ENCODE measurements at regions not wholly inside any gene's neighbourhood (a gene's known extent, or its start where the extent isn't known, plus 50 kb on each side); places are given as distances from the start of the nearest gene placed in this dataset.
"Not testable (repeated sequence)": the region's sequence is repeated elsewhere in the genome, so short reads cannot be mapped to it uniquely, and the experiment has no call there.

DNA sequence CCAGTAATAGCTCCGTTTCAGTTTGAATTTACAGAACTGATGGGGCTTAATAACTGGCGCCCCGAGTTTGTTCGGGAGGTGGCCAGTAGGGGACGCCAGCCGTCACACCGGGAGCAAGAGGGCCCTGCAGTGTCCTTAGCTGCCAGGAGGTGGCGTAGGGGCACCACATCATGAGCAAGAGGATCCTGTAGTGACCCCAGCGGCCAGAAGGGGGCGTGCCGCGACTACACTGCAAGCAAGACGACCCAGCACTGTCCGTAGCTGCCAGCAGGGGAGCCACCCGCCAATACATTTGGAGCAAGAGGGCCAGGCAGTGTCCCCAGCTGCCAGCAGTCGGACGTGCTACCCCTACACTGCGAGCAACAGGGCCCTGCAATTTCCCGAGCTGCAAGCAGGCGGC, 663.7 kb upstream of the B3GAT1 start:
- DNase-seq = no peak

DNA sequence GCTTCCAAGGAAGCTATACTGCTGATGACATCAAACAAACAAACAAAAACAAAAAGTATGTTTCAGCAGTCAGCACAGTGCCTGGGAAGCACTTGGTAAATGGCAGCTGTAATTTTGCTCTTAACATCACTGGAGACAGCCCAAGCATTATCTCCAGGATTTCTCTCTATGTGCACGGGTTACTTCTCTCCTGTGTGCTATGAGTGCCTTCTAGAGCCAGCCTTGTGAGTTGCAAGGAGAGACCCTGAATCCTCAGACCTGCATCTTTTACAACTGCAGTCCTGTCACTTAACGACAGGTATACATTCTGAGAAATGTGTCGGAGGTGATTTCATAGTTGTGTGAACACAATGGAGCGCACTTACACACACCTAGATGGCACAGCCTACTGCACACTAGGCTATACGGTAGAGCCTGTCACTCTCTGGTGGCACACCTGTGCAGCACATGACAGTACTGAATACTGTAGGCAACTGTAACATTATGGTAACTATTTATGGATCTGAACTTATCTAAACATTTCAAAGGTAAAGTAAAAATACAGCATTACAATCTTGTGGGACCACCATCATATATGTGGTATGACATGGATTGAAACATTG, 662.5 kb upstream of the B3GAT1 start:
- no peak for DNase-seq

GRCh38 chr11:135073870-135074269, 661.8 kb upstream of the B3GAT1 start:
- no peak for DNase-seq

GRCh38 chr11:135073381-135073780, 661.3 kb upstream of the B3GAT1 start:
- no peak for DNase-seq

DNA sequence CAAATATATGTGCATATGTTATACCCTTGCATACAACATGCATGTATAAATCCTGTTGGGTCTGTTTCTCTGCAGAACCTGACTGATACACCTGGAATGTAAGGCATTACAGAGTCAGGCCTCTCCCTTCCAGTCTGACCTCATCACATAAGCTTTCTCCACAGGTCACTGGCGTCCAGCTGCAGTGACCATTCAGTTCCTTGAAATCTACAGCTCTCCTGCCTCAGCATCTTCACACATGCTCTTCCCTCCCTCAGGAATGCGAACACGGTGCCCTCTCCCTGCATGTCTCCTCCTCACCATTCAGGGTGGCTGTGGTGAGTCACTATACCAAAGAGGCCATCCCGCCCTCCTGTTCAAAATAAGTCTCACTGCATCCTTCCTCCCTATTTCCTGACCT, 657.8 kb upstream of the B3GAT1 start:
- no peak for DNase-seq

- DNase-seq = no peak
These were observed 657.0 kb upstream of the B3GAT1 start for GRCh38 chr11:135069063-135069462.

DNA sequence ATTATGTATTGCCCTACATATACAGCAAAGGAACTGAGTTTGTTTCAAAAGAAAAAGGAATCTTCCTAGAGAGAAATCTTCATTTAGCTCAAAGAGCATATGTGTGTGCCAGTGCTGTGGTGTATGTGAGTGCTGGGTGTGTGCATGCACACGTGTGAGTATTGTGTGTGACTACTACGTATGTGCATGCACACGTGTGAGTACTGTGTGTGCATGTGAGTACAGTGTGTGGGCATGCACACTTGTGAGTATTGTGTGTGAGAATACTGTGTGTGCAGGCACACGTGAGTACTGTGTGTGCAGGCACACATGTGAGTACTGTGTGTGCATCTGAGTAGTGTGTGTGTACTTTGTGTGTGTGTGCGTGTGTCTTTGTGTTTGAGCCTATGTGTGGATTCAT, 651.0 kb upstream of the B3GAT1 start:
- no peak for DNase-seq

- DNase-seq = no peak
These were observed 649.1 kb upstream of the B3GAT1 start for GRCh38 chr11:135061166-135061565.

DNA sequence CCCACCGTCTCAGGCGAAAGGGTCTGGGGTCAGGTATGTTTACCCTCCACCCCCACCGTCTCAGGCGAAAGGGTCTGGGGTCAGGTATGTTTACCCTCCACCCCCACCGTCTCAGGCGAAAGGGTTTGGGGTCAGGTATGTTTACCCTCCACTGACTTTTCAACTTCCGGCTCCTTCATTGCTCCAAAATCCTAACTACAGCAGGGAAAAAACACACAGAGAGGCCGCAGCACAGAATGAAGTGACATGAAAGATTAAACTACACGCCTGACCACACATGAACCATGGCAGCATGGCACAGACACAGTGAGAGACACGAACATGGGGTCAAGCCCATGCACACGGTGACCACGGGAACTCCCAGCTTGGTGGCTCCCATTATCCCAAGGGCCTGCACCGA, 634.9 kb upstream of the B3GAT1 start:
- no peak for DNase-seq

DNA sequence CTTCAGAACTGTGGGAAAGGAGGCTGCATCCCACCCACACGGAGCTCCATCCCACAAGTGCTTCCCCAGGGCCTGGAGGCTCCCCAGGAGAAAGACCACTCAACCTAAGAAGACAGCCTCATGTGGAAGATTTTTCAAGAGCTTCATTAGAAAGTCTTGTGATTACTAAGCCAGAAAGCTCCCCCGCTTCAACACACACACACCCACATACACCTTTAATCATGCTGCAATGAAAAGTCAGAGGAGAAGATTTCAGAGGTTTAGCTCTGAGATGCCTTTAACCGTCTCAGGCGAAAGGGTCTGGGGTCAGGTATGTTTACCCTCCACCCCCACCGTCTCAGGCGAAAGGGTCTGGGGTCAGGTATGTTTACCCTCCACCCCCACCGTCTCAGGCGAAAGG, 634.5 kb upstream of the B3GAT1 start:
- no peak for DNase-seq

DNA sequence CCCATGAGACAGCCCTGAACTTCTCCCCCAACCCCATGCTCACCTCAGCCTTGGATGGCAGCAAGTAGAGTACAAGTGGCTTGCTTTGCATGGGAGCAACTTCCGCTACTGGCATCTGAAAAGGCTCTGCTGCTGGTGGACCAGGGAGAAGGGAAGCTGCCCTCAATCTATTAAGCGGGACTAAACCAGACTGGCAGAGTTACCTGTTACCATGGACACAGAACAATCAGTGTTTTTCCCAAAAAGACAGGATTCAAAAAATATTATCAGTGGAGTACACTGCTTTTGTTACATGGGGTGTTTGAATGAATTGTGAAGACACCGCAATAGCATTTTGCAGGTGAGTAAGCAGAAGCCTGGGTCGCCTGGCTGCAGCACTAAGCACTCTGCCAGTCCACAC, 631.4 kb upstream of the B3GAT1 start:
- DNase-seq = no peak

DNA sequence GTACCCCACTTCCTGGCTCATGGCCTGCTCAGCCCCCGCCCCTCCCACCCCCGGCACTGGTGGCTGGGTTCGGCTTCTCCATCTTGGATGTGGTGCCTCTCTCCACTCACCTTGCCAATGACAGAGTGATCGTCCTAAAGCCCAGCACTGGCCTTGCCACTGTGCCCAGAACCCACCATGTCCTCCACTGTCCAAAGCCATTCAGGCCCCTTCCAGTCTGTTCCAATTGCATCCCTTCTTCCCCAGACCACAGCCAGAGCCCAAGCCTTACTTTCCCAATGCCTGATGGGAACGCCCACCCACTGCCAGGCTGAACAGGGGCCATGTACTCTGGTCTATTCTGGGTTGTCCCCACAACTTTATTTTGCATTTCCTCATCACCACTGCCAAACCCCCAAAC, 625.8 kb upstream of the B3GAT1 start:
- DNase-seq = no peak

- no peak for DNase-seq
These were observed 624.7 kb upstream of the B3GAT1 start for GRCh38 chr11:135036488-135037297.

DNA sequence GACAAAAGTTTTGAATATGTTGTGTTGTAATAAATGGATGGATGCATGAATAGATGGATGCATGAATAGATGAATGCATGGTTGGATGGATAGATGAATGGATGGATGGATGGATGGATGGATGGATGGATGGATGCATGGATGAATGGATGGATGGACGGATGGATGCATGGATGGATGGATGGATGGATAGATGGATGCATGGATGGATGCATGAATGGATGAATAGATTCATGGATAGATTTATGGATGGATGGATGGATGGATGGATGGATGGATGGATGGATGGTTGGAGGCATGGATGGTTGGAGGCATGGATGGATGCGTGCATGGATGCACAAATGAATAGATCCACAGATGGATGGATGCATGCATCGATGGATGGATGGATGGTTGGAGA, 623.2 kb upstream of the B3GAT1 start:
- no peak for DNase-seq

DNA sequence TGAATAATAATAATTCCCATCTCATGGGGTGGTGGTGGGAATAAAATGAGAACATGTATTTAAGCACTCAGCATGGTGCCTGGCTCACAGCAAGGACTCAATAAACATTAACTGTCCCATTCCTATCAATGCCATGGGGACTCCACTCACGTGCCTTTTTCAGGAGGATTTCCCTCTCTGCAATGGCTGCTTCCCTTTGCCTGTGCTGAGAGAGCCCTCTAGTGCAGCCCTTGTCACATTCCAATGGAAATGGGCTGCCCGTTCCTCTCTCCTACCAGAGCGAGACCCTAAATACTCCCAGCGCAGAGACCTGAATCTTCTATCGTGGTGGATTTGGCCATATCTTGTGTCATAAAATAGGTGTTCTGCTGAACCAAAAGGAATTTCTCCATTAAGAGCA, 621.5 kb upstream of the B3GAT1 start:
- DNase-seq = no peak

DNA sequence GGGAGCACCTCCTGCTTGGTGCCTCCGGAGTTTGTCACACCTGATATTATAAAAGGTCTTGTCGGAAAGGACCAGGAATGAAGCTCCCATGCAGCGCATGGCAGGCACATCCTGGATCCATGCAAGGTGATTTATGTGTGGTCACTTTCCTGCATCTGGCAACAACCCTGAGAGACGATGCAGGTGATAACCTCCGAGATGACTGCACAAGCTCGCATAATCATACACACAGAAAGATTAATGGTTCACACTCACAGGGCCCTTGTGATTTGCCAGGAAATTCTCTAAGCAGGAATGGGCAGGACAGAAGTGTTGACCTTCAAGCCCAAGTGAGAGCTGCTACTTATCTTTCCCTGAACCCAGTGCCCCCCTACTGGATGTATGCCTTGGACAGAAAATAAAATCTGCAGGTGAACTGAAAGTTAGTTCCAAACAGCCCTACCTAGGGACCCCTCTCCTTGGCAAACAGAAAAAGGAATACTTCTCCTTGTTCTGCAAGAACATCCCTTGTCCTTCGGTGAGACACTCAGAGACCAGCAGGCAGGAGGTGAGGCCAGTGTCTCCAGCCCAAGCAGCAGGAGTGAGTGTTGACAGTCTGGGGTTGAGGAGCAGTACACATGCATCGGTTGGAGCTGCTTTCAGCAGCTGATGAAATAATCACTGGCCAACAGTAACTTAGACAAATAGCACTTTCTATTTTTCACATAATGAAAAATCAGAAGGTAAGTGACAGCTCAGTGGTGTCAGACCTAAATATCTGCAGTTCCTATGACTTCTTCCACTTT, 619.4 kb upstream of the B3GAT1 start:
- no peak for DNase-seq

GRCh38 chr11:135027461-135027860, 615.4 kb upstream of the B3GAT1 start:
- DNase-seq = no peak

DNA sequence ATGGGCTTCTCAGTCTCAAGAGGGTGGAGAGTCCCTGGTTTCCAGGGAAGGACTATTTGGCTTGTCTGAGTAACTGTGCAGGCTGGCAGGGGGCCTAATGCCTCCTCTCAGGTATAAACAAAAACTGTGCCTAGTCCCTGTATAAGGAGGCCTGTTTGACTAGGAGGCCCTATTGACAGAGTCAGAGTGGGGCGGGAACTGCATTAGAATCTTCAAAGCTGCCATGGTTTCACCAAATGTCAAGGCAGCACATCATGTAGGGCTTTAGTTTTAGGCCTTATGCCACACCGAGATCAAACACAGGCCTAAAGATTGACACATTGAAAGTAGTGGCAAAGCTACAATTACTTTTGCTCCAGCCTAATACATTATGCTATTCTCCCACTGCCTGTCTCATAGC, 611.5 kb upstream of the B3GAT1 start:
- no peak for DNase-seq

- DNase-seq = no peak
These were observed 610.4 kb upstream of the B3GAT1 start for GRCh38 chr11:135022454-135022853.

DNA sequence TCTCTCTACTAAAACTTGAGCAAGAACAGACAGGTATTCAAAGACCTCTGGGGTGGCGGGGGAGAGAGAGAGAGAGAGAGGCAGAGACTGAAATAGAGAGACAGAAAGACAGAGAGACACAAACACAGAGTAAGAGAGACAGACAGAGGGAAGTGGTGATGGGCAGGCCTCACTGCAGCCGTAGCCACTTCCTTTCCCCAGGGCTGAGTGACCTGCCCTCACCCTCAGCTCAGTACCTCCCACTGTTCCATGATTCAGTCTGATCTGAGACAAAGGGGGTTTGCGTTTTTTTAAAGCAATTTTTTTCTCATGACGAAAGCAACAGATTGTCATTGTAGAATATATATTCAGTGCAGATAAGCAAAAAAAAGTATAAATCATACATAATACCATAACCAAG, 607.9 kb upstream of the B3GAT1 start:
- no peak for DNase-seq

DNA sequence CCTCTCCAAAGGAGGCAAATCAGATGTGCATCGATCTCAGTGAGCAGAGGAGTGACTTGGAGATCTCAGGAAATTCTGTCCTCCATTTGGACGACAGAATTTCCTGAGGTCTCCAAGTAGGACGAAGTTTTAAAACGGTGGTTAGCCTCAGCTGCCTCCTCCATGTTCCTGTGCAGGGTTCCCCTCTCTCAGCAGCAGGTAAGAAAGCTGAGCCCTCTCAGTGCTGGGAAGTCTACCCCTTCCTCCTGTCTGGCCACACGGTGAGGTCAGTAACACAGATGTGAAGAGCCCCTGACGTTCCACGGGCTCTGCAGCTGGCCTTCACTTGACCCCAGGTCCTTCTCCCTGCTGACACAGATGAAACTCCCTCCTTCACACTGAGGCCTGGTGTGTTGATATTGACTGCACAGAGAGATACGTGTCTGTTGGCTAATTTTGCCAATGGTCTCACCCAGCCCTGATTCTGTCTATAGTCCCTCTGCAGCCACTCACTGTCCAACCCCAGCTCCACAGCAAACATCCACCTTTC, 607.4 kb upstream of the B3GAT1 start:
- DNase-seq = no peak

GRCh38 chr11:135017296-135017695, 605.3 kb upstream of the B3GAT1 start:
- no peak for DNase-seq

DNA sequence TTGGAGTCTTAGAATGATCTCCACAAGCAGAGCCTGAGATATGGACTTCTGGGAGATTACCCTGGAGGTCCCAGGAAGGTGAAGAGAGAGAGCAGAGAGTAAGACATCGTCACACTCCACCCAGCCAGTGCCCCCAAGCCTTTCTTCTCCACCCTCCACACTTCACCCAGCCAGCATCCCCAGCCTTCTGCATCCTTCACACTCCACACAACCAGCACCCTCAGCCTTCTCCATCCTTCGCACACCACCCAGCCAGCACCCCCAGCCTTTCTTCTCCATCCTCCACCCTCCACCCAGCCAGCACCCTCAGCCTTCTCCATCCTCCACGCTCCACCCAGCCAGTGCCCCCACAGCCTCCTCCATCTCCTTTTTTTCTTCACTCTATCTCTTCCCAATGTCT, 603.9 kb upstream of the B3GAT1 start:
- DNase-seq = no peak

DNA sequence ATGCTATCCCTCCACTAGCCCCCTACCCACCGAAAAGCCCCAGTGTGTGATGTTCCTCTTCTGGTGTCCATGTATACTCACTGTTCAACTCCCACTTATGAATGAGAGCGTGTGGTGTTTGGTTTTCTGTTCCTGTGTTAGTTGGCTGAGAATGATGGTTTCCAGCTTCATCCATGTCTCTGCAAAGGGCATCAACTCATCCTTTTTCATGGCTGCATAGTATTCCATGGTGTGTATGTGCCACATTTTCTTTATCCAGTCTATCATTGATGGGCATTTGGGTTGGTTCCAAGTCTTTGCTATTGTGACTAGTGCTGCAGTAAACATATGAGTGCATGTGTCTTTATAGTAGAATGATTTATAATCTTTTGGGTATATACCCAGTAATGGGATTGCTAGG, 599.3 kb upstream of the B3GAT1 start:
- not testable (repeated sequence) for DNase-seq

Data from NCI-H2171 (cell line).